ENCODE measurements at regions not wholly inside any gene's neighbourhood (a gene's known extent, or its start where the extent isn't known, plus 50 kb on each side); places are given as distances from the start of the nearest gene placed in this dataset.

- H4K20me1 ChIP-seq (ENCODE audit: low read depth, low read length): no peaks in the 10 kb centered on the region
- no peaks in the 10 kb centered on the region for H3F3A ChIP-seq (ENCODE audit: insufficient read depth)
- H3K9me2 ChIP-seq (replicated peaks; ENCODE audit: insufficient read depth, low read length): no peaks in the 10 kb centered on the region
- no peak for TF ChIP-seq CTCF (IDR thresholded peaks at IDR 0.05; ENCODE audit: insufficient read depth, low read length, poor library complexity, severe bottlenecking)
- no peak for TF ChIP-seq EZH2phosphoT487 (conservative IDR thresholded peaks at IDR 0.05; ENCODE audit: low read length)
- no peak overlapping the region for H3K27ac ChIP-seq (ENCODE audit: low read depth, low read length)
- no peak overlapping the region for H3K9ac ChIP-seq (ENCODE audit: low read length)
- no peak overlapping the region for H2AFZ ChIP-seq (ENCODE audit: low read depth, low read length, severe bottlenecking)
- no peaks in the 10 kb centered on the region for H3K27me3 ChIP-seq (ENCODE audit: low read length)
- no peaks in the 10 kb centered on the region for H3K36me3 ChIP-seq (ENCODE audit: low read length)
- H3K9me3 ChIP-seq (ENCODE audit: insufficient read depth, low read length): no peaks in the 10 kb centered on the region
- H3K79me2 ChIP-seq (ENCODE audit: insufficient read depth, low read length): no peaks in the 10 kb centered on the region
- H3K4me2 ChIP-seq (ENCODE audit: low read depth, low read length, poor library complexity, severe bottlenecking): no peak overlapping the region
- no peak overlapping the region for H3K4me3 ChIP-seq (ENCODE audit: insufficient read depth, low read length, poor library complexity, severe bottlenecking)
Measured at GRCh38 chr1:78385744-78386462, 104.9 kb upstream of the PTGFR start.

GRCh38 chr1:78387201-78387600 is 103.6 kb upstream of the PTGFR start:
- Histone ChIP-seq H3K9me3 (ENCODE audit: insufficient read depth, low read length) (no peaks in the 10 kb centered on the region), H3K36me3 (ENCODE audit: low read length) (no peaks in the 10 kb centered on the region), H3K9me2 (replicated peaks; ENCODE audit: insufficient read depth, low read length) (no peaks in the 10 kb centered on the region), H3K4me2 (ENCODE audit: low read depth, low read length, poor library complexity, severe bottlenecking) (no peak overlapping the region), H2AFZ (ENCODE audit: low read depth, low read length, severe bottlenecking) (no peak overlapping the region), H3K79me2 (ENCODE audit: insufficient read depth, low read length) (no peaks in the 10 kb centered on the region), H3K27me3 (ENCODE audit: low read length) (no peaks in the 10 kb centered on the region), H4K20me1 (ENCODE audit: low read depth, low read length) (no peaks in the 10 kb centered on the region), H3K9ac (ENCODE audit: low read length) (no peak overlapping the region), H3K27ac (ENCODE audit: low read depth, low read length) (no peak overlapping the region), H3F3A (ENCODE audit: insufficient read depth) (no peaks in the 10 kb centered on the region), H3K4me3 (ENCODE audit: insufficient read depth, low read length, poor library complexity, severe bottlenecking) (no peak overlapping the region)
- no peak for TF ChIP-seq CTCF (IDR thresholded peaks at IDR 0.05; ENCODE audit: insufficient read depth, low read length, poor library complexity, severe bottlenecking)
- no peak for TF ChIP-seq EZH2phosphoT487 (conservative IDR thresholded peaks at IDR 0.05; ENCODE audit: low read length)

GRCh38 chr1:78387871-78388270 is 102.9 kb upstream of the PTGFR start:
- H2AFZ ChIP-seq (ENCODE audit: low read depth, low read length, severe bottlenecking): no peak overlapping the region
- H4K20me1 ChIP-seq (ENCODE audit: low read depth, low read length): no peaks in the 10 kb centered on the region
- no peak overlapping the region for H3K4me2 ChIP-seq (ENCODE audit: low read depth, low read length, poor library complexity, severe bottlenecking)
- H3K79me2 ChIP-seq (ENCODE audit: insufficient read depth, low read length): no peaks in the 10 kb centered on the region
- no peaks in the 10 kb centered on the region for H3K36me3 ChIP-seq (ENCODE audit: low read length)
- H3K9ac ChIP-seq (ENCODE audit: low read length): no peak overlapping the region
- H3K27me3 ChIP-seq (ENCODE audit: low read length): no peaks in the 10 kb centered on the region
- no peak overlapping the region for H3K27ac ChIP-seq (ENCODE audit: low read depth, low read length)
- no peak overlapping the region for H3K4me3 ChIP-seq (ENCODE audit: insufficient read depth, low read length, poor library complexity, severe bottlenecking)
- H3K9me2 ChIP-seq (replicated peaks; ENCODE audit: insufficient read depth, low read length): no peaks in the 10 kb centered on the region
- H3F3A ChIP-seq (ENCODE audit: insufficient read depth): no peaks in the 10 kb centered on the region
- no peak for TF ChIP-seq EZH2phosphoT487 (conservative IDR thresholded peaks at IDR 0.05; ENCODE audit: low read length)
- TF ChIP-seq CTCF (IDR thresholded peaks at IDR 0.05; ENCODE audit: insufficient read depth, low read length, poor library complexity, severe bottlenecking): no peak
- H3K9me3 ChIP-seq (ENCODE audit: insufficient read depth, low read length): no peaks in the 10 kb centered on the region
